ENCODE measurements at regions not wholly inside any gene's neighbourhood (a gene's known extent, or its start where the extent isn't known, plus 50 kb on each side); places are given as distances from the start of the nearest gene placed in this dataset.
"Not testable (repeated sequence)": the region's sequence is repeated elsewhere in the genome, so short reads cannot be mapped to it uniquely, and the experiment has no call there.

GRCh38 chr13:54980651-54981050, 1952.0 kb downstream of the OLFM4 start:
- Histone ChIP-seq H3K27ac (ENCODE audit: low read depth, low read length, severe bottlenecking) (no peak overlapping the region), H3K4me3 (ENCODE audit: extremely low read depth, insufficient read depth, low read length, poor library complexity, severe bottlenecking) (no peak overlapping the region), H3K9me3 (ENCODE audit: control insufficient read depth, low read length) (no peaks in the 10 kb centered on the region), H3K4me1 (ENCODE audit: control insufficient read depth, insufficient read depth, low read length, poor library complexity, severe bottlenecking) (no peaks in the 10 kb centered on the region), H3K36me3 (ENCODE audit: control insufficient read depth, insufficient read depth, low read length) (no peaks in the 10 kb centered on the region)
- 100% methylated on average over 1 of the region's 3 CpGs for WGBS, 2 experiments (ENCODE audit: insufficient coverage in 2 of 2)

GRCh38 chr13:54989418-54989817, 1960.8 kb downstream of the OLFM4 start:
- 83 to 94% methylated on average over 2 to 3 of the region's 4 CpGs for WGBS, 2 experiments (ENCODE audit: insufficient coverage in 2 of 2)
- Histone ChIP-seq H3K9me3 (ENCODE audit: control insufficient read depth, low read length) (no peaks in the 10 kb centered on the region), H3K36me3 (ENCODE audit: control insufficient read depth, insufficient read depth, low read length) (no peaks in the 10 kb centered on the region), H3K4me1 (ENCODE audit: control insufficient read depth, insufficient read depth, low read length, poor library complexity, severe bottlenecking) (no peaks in the 10 kb centered on the region), H3K27ac (ENCODE audit: low read depth, low read length, severe bottlenecking) (no peak overlapping the region), H3K4me3 (ENCODE audit: extremely low read depth, insufficient read depth, low read length, poor library complexity, severe bottlenecking) (no peak overlapping the region)

GRCh38 chr13:54999399-54999907, 1970.8 kb downstream of the OLFM4 start:
- Histone ChIP-seq H3K9me3 (ENCODE audit: control insufficient read depth, low read length) (peaks cover 6% of the 10 kb centered on the region), H3K4me1 (ENCODE audit: control insufficient read depth, insufficient read depth, low read length, poor library complexity, severe bottlenecking) (no peaks in the 10 kb centered on the region), H3K36me3 (ENCODE audit: control insufficient read depth, insufficient read depth, low read length) (no peaks in the 10 kb centered on the region), H3K4me3 (ENCODE audit: extremely low read depth, insufficient read depth, low read length, poor library complexity, severe bottlenecking) (no peak overlapping the region), H3K27ac (ENCODE audit: low read depth, low read length, severe bottlenecking) (no peak overlapping the region)
- 83 to 84% methylated on average over 2 of the region's 2 CpGs for WGBS, 2 experiments (ENCODE audit: insufficient coverage in 2 of 2)

GRCh38 chr13:55000043-55000442, 1971.4 kb downstream of the OLFM4 start:
- Histone ChIP-seq H3K9me3 (ENCODE audit: control insufficient read depth, low read length) (peaks cover 6% of the 10 kb centered on the region), H3K4me1 (ENCODE audit: control insufficient read depth, insufficient read depth, low read length, poor library complexity, severe bottlenecking) (no peaks in the 10 kb centered on the region), H3K27ac (ENCODE audit: low read depth, low read length, severe bottlenecking) (no peak overlapping the region), H3K36me3 (ENCODE audit: control insufficient read depth, insufficient read depth, low read length) (no peaks in the 10 kb centered on the region), H3K4me3 (ENCODE audit: extremely low read depth, insufficient read depth, low read length, poor library complexity, severe bottlenecking) (no peak overlapping the region)
- 82 to 92% methylated on average over 2 to 3 of the region's 3 CpGs for WGBS, 2 experiments (ENCODE audit: insufficient coverage in 2 of 2)

- no peak overlapping the region for H3K4me3 ChIP-seq (ENCODE audit: extremely low read depth, insufficient read depth, low read length, poor library complexity, severe bottlenecking)
- WGBS, 2 experiments (ENCODE audit: insufficient coverage in 2 of 2): 82 to 100% methylated on average over 1 to 4 of the region's 5 CpGs
- H3K27ac ChIP-seq (ENCODE audit: low read depth, low read length, severe bottlenecking): no peak overlapping the region
Measured at GRCh38 chr13:55000844-55001243, 1972.2 kb downstream of the OLFM4 start.

GRCh38 chr13:55001881-55002280, 1973.3 kb downstream of the OLFM4 start:
- Histone ChIP-seq H3K36me3 (ENCODE audit: control insufficient read depth, insufficient read depth, low read length) (no peaks in the 10 kb centered on the region), H3K9me3 (ENCODE audit: control insufficient read depth, low read length) (no peaks in the 10 kb centered on the region), H3K27ac (ENCODE audit: low read depth, low read length, severe bottlenecking) (no peak overlapping the region), H3K4me1 (ENCODE audit: control insufficient read depth, insufficient read depth, low read length, poor library complexity, severe bottlenecking) (no peaks in the 10 kb centered on the region), H3K4me3 (ENCODE audit: extremely low read depth, insufficient read depth, low read length, poor library complexity, severe bottlenecking) (no peak overlapping the region)
- no CpG with 5 or more reads among the region's 2 CpGs for WGBS, 2 experiments (ENCODE audit: insufficient coverage in 2 of 2)

More at GRCh38 chr13:55000844-55001243, 1972.2 kb downstream of the OLFM4 start:
- H3K4me1 ChIP-seq (ENCODE audit: control insufficient read depth, insufficient read depth, low read length, poor library complexity, severe bottlenecking): no peaks in the 10 kb centered on the region
- peaks cover 6% of the 10 kb centered on the region for H3K9me3 ChIP-seq (ENCODE audit: control insufficient read depth, low read length)
- H3K36me3 ChIP-seq (ENCODE audit: control insufficient read depth, insufficient read depth, low read length): no peaks in the 10 kb centered on the region

GRCh38 chr13:55007681-55008080, 1979.1 kb downstream of the OLFM4 start:
- Histone ChIP-seq H3K4me3 (ENCODE audit: extremely low read depth, insufficient read depth, low read length, poor library complexity, severe bottlenecking) (no peak overlapping the region), H3K4me1 (ENCODE audit: control insufficient read depth, insufficient read depth, low read length, poor library complexity, severe bottlenecking) (no peaks in the 10 kb centered on the region), H3K9me3 (ENCODE audit: control insufficient read depth, low read length) (no peaks in the 10 kb centered on the region), H3K36me3 (ENCODE audit: control insufficient read depth, insufficient read depth, low read length) (no peaks in the 10 kb centered on the region), H3K27ac (ENCODE audit: low read depth, low read length, severe bottlenecking) (no peak overlapping the region)
- 67 to 100% methylated on average over 1 of the region's 2 CpGs for WGBS, 2 experiments (ENCODE audit: insufficient coverage in 2 of 2)

GRCh38 chr13:55013051-55013450, 1984.4 kb downstream of the OLFM4 start:
- Histone ChIP-seq H3K4me1 (ENCODE audit: control insufficient read depth, insufficient read depth, low read length, poor library complexity, severe bottlenecking) (no peaks in the 10 kb centered on the region), H3K36me3 (ENCODE audit: control insufficient read depth, insufficient read depth, low read length) (no peaks in the 10 kb centered on the region), H3K27ac (ENCODE audit: low read depth, low read length, severe bottlenecking) (peak overlapping the region; percentile 54), H3K4me3 (ENCODE audit: extremely low read depth, insufficient read depth, low read length, poor library complexity, severe bottlenecking) (no peak overlapping the region), H3K9me3 (ENCODE audit: control insufficient read depth, low read length) (no peaks in the 10 kb centered on the region)
- WGBS, 2 experiments (ENCODE audit: insufficient coverage in 2 of 2): 30 to 53% methylated on average over 2 to 4 of the region's 4 CpGs

GRCh38 chr13:55029280-55029679, 2000.7 kb downstream of the OLFM4 start:
- no peak overlapping the region for H3K4me3 ChIP-seq (ENCODE audit: extremely low read depth, insufficient read depth, low read length, poor library complexity, severe bottlenecking)
- no CpG with 5 or more reads among the region's 2 CpGs for whole genome bisulfite sequencing, 2 experiments (ENCODE audit: insufficient coverage in 2 of 2)
- H3K4me1 ChIP-seq (ENCODE audit: control insufficient read depth, insufficient read depth, low read length, poor library complexity, severe bottlenecking): no peaks in the 10 kb centered on the region
- no peaks in the 10 kb centered on the region for H3K36me3 ChIP-seq (ENCODE audit: control insufficient read depth, insufficient read depth, low read length)
- peaks cover 15% of the 10 kb centered on the region for H3K9me3 ChIP-seq (ENCODE audit: control insufficient read depth, low read length)
- no peak overlapping the region for H3K27ac ChIP-seq (ENCODE audit: low read depth, low read length, severe bottlenecking)

- no CpG with 5 or more reads among the region's 1 CpG for WGBS, 2 experiments (ENCODE audit: insufficient coverage in 2 of 2)
Measured at GRCh38 chr13:55038230-55038629, 2009.6 kb downstream of the OLFM4 start.

GRCh38 chr13:55053891-55054550, 2025.4 kb downstream of the OLFM4 start:
- not testable (repeated sequence) for H3K4me3 ChIP-seq (ENCODE audit: extremely low read depth, insufficient read depth, low read length, poor library complexity, severe bottlenecking); H3K4me1 ChIP-seq (ENCODE audit: control insufficient read depth, insufficient read depth, low read length, poor library complexity, severe bottlenecking); H3K36me3 ChIP-seq (ENCODE audit: control insufficient read depth, insufficient read depth, low read length); H3K9me3 ChIP-seq (ENCODE audit: control insufficient read depth, low read length); H3K27ac ChIP-seq (ENCODE audit: low read depth, low read length, severe bottlenecking)
- 90 to 96% methylated on average over 22 to 24 of the region's 24 CpGs for WGBS, 2 experiments (ENCODE audit: insufficient coverage in 2 of 2)

More at GRCh38 chr13:55038230-55038629, 2009.6 kb downstream of the OLFM4 start:
- no peak overlapping the region for H3K27ac ChIP-seq (ENCODE audit: low read depth, low read length, severe bottlenecking)
- no peaks in the 10 kb centered on the region for H3K9me3 ChIP-seq (ENCODE audit: control insufficient read depth, low read length)
- no peaks in the 10 kb centered on the region for H3K36me3 ChIP-seq (ENCODE audit: control insufficient read depth, insufficient read depth, low read length)
- H3K4me3 ChIP-seq (ENCODE audit: extremely low read depth, insufficient read depth, low read length, poor library complexity, severe bottlenecking): no peak overlapping the region
- no peaks in the 10 kb centered on the region for H3K4me1 ChIP-seq (ENCODE audit: control insufficient read depth, insufficient read depth, low read length, poor library complexity, severe bottlenecking)

All from mesodermal cell (in vitro differentiated cells).